Astrocyte of the cerebellum (primary cell): ENCODE measurements at regions not wholly inside any gene's neighbourhood (a gene's known extent, or its start where the extent isn't known, plus 50 kb on each side); places are given as distances from the start of the nearest gene placed in this dataset.

ENCODE experiments used
- DNase-seq: peaks from one replicate; pipeline ENCODE4 v3.0.0-alpha.2; 2011; ENCODE audit warnings: low read depth
- H3K4me3 ChIP-seq: 2 replicates; pipeline ENCODE4 v1.5.1; 2011; ENCODE audit warnings: mild to moderate bottlenecking, low read depth, low read length, moderate library complexity
- in situ Hi-C: cut with HindIII; loops from 2 replicates; pipeline ENCODE4 v1.10.0; 2017; ENCODE audit warnings: low sequenced_read_pairs
- TF ChIP-seq, protein P1 (sequence below): IDR thresholded peaks from 2 replicates; pipeline ENCODE4 v1.5.1; 2012; ENCODE audit warnings: low read length, low read depth, moderate library complexity, mild to moderate bottlenecking; ENCODE audit errors: missing control alignments

DNA sequence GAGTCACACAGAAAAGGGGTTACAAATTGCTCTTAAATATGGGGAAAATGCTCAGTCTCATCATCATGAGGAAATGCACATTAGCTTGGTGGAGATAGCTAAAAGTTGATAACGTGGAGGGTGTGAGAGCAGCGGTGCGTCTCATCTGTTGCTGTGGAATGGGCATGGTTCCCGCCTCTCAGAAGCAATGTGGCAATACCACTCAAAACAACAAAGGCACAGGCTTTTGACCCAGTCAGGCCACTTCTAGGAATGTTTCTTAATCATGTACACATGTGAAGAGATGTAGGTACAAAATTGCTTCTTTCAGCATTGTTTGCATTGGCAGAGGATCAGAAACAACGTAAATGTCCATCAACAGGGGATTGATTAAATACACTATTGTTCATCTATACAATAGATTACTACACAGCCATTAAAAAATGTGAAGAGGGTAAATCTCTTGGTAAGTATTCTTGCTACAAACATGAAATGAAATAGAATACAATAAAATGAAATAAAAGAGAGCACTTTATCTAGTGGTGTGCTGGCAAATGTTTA is 212.6 kb upstream of the MSX2 start:
- in situ Hi-C loops: no loop called here
- H3K4me3 ChIP-seq: no peak overlapping the region
- TF ChIP-seq, protein P1, sequence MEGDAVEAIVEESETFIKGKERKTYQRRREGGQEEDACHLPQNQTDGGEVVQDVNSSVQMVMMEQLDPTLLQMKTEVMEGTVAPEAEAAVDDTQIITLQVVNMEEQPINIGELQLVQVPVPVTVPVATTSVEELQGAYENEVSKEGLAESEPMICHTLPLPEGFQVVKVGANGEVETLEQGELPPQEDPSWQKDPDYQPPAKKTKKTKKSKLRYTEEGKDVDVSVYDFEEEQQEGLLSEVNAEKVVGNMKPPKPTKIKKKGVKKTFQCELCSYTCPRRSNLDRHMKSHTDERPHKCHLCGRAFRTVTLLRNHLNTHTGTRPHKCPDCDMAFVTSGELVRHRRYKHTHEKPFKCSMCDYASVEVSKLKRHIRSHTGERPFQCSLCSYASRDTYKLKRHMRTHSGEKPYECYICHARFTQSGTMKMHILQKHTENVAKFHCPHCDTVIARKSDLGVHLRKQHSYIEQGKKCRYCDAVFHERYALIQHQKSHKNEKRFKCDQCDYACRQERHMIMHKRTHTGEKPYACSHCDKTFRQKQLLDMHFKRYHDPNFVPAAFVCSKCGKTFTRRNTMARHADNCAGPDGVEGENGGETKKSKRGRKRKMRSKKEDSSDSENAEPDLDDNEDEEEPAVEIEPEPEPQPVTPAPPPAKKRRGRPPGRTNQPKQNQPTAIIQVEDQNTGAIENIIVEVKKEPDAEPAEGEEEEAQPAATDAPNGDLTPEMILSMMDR: no peak
- DNase-seq: no peak

DNA sequence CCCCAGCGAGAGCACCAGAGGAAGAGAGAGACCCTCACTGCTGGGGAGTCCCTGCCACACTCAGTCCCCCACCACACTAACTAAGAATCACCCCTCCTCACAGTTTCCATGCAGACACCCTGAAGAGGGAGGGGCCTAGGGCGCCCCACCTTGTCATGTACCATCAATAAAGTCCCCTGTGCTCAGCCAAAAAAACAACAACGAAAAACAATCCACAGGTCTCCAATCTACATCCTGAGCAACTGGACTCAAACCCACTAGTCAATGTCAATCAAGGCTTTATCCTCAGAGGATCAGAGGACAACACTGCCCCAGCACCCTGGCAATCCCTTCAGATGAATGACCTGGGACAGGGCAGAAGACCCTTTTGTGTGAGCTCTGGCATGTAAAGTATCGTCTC is 210.1 kb upstream of the MSX2 start:
- H3K4me3 ChIP-seq: no peak overlapping the region
- TF ChIP-seq, protein P1: no peak
- in situ Hi-C loops: no loop called here
- no peak for DNase-seq

DNA sequence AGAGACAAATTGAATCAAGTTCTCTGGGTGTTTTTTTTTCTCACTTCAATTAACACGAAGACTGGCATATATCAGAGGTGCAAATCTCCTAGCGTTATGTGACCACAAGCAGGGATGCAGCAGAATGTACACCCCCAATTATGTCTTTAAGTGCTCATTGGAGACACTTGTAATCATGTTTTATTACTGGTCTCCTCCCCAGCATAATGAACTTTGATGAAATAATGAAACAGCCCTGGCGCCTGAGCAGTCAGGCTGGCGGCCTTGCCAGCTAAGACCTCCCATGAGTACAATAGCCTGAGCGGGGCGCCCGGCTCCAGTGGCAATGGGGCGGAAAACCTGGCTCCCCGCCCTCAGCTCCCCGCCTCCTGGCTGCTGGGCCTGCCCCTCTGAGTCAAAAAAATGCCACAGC is 209.4 kb upstream of the MSX2 start:
- DNase-seq: no peak
- in situ Hi-C loops: no loop called here
- TF ChIP-seq, protein P1: no peak
- H3K4me3 ChIP-seq: no peak overlapping the region

DNA sequence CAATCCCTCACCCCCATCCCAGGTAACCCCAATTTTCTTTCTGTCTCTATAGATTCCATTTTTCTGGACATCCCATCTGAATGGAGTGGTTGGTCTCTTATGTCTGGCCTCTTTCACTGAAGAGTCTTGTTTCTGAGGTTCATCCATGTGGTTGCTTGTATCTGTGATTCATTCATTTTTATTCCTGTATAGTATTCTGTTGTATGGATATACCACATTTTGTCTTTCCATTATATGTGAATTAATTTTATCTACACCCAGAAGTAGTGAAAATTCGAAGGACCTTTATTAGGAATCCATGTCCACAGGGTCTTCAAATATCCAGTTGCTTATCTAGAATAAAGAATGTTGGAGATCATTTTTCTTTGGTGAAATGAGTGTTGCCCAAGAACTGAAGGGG is 207.6 kb upstream of the MSX2 start:
- no peak overlapping the region for H3K4me3 ChIP-seq
- TF ChIP-seq, protein P1: no peak
- no peak for DNase-seq
- in situ Hi-C loops: no loop called here

DNA sequence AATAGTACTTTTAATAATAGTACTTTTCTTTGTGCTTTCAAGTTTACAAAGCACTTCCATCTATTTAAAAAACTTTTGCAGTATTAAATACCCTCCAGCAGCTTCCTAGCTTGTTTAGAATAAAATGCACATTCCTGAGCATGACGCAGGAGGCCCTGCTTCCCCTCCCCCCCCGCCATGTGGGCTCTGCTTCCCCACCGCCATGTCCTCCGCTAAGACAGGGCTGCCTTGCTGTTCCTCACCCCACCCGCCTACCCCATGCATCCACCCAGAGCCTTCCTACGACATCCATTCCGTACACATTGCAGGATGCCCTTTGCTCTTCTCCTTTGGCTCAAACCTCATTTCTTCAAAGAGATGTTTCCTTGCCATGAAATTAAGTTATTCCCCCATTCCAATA is 205.9 kb upstream of the MSX2 start:
- no peak overlapping the region for H3K4me3 ChIP-seq
- TF ChIP-seq, protein P1: no peak
- DNase-seq: no peak
- in situ Hi-C loops: no loop called here

DNA sequence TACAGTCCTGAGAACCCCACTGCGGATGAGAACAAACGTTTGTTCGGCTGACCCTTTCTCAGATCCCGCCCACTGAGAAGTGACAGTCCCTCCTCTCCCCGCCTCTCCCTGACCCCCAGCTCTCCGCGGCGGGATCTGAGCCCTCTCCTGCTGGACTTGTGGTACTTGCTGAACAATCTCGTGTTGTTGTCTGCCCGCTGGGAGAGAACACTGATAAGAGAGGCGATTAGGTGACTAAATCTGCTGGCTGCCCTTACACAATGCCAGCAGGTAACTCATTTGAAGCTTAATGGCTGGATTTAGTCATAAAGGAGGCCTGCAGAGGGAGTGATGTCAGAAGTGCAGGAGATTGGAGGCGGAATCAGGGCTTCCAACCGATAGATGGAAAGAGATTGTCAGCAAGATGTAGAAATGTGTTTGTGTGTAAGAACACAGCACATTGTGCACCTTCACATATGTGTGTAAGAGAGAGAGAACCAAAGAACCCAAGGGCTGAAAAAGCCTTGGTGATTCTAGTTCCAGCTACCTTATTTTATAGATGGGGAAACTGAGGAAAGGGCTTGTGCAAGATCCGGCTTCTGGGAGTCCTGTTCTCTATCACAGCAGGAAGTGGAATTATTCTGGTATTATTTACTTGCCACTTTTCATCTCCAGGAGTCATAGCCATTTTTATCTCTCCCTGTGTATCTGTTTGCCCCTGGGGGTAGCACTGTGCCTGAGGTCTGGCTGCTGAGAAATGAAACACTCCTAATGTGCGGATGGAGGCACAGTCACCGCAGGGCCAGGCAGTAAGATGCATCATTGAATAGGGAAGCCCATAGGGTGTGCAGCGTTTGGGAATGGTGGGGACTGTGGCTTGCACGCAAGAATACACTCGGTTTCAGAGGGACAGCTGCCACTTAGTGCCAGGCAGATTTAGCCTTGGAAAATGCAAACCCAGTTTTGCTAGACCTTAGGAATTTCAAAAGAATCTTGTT is 203.7 kb upstream of the MSX2 start:
- in situ Hi-C loops: no loop called here
- H3K4me3 ChIP-seq: no peak overlapping the region
- TF ChIP-seq, protein P1: no peak
- no peak for DNase-seq
